ENCODE measurements at regions not wholly inside any gene's neighbourhood (a gene's known extent, or its start where the extent isn't known, plus 50 kb on each side); places are given as distances from the start of the nearest gene placed in this dataset.

DNA sequence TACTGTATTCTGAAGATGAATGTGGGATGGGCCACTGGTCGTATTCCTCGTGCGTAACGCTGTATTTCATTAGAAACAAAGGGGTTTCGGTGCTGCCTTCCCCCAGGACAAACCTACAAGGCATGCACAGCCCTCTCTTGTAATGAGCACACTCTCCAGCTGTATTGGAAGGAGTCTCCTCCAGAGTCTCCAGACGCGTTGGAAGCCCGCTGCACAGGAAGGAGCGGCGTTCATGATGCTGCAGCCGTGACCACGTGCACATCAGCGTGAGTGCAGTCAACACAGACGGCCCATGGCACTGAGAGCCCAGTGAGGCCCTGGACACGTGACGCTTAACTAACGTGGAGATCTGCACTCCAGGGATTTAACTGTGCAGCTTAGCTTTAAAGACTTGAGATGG is 209.0 kb upstream of the IRX1 start:
- in situ Hi-C loops (cut with HindIII; ENCODE audit: low sequenced_read_pairs), result no loop called here
- H3K4me3 ChIP-seq (ENCODE audit: low read depth, low read length), result no peak overlapping the region
- TF ChIP-seq, protein P1, sequence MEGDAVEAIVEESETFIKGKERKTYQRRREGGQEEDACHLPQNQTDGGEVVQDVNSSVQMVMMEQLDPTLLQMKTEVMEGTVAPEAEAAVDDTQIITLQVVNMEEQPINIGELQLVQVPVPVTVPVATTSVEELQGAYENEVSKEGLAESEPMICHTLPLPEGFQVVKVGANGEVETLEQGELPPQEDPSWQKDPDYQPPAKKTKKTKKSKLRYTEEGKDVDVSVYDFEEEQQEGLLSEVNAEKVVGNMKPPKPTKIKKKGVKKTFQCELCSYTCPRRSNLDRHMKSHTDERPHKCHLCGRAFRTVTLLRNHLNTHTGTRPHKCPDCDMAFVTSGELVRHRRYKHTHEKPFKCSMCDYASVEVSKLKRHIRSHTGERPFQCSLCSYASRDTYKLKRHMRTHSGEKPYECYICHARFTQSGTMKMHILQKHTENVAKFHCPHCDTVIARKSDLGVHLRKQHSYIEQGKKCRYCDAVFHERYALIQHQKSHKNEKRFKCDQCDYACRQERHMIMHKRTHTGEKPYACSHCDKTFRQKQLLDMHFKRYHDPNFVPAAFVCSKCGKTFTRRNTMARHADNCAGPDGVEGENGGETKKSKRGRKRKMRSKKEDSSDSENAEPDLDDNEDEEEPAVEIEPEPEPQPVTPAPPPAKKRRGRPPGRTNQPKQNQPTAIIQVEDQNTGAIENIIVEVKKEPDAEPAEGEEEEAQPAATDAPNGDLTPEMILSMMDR (IDR thresholded peaks at IDR 0.05; ENCODE audit: low read depth, low read length), result no peak
- no peak for DNase-seq (ENCODE audit: low read depth, low spot score)

DNA sequence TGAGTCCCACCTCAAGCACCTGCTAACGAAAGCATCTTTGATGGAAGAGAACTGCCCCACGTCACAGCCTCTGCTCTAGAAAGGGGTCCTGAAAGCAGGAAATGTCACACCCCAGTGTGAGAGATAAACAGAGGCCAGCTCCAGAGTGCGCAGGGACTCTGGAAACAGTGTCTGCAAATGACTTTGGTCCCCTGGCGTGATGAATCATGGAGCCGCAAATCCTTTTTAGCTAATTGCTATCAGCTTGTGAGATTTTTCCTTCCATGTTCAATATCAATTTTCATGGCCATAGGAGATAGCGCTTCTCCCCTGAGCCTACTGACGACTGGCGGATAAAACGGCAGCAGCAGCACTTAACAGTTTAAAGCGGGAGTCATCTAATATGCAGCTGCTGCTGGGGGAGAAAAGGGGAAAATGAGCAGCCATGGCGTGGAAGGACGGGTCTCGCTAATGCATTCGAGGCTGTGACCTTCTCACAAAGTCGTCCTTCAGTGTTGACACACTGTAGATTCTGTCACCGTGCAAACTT is 209.6 kb upstream of the IRX1 start:
- DNase-seq (ENCODE audit: low read depth, low spot score), result no peak
- TF ChIP-seq, protein P1 (IDR thresholded peaks at IDR 0.05; ENCODE audit: low read depth, low read length), result no peak

DNA sequence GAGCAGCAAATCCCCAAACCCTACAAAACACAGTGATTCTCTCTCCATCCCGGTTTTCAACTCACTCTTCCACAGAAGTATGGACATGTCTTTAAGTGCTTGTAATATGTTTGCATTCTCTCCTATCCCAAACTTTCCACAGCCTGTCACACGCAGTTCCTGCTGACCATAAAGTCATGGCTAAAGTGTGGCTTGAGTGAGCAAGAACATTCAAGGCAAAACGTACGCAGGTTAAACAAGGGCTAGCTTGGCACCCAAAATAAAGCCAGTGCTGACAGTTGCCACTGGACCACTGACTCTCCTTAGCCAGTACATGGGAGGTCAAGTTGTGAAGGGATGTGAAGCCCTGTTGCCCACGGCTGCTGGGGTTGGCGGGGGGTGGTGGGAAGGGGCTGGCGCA is 211.1 kb upstream of the IRX1 start:
- no peak for DNase-seq (ENCODE audit: low read depth, low spot score)
- H3K4me3 ChIP-seq (ENCODE audit: low read depth, low read length), result no peak overlapping the region
- TF ChIP-seq, protein P1 (IDR thresholded peaks at IDR 0.05; ENCODE audit: low read depth, low read length), result no peak
- in situ Hi-C loops (cut with HindIII; ENCODE audit: low sequenced_read_pairs), result no loop called here

More for the DNA sequence above, 209.6 kb upstream of the IRX1 start:
- no peak overlapping the region for H3K4me3 ChIP-seq (ENCODE audit: low read depth, low read length)
- in situ Hi-C loops (cut with HindIII; ENCODE audit: low sequenced_read_pairs), result no loop called here

DNA sequence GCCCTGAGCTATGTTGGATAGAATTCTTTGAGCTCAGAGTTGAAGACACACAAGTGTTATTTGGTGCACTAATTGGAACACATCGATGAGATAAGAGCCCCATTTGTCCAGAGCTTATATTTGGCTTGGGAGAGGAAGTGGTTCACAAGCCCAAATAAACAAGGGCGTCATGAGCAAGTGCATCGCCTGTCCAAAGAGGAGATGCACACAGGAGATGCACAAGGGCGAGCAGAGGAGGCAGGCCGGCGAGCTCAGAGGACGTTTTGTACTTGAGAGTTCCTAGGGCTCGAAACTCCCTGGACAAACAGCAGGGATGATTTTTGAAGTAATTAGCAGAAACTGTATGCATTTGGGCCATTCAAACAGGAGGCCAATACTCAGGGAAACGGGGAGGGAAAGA is 212.8 kb upstream of the IRX1 start:
- no peak for DNase-seq (ENCODE audit: low read depth, low spot score)
- in situ Hi-C loops (cut with HindIII; ENCODE audit: low sequenced_read_pairs), result no loop called here
- TF ChIP-seq, protein P1 (IDR thresholded peaks at IDR 0.05; ENCODE audit: low read depth, low read length), result no peak
- no peak overlapping the region for H3K4me3 ChIP-seq (ENCODE audit: low read depth, low read length)

DNA sequence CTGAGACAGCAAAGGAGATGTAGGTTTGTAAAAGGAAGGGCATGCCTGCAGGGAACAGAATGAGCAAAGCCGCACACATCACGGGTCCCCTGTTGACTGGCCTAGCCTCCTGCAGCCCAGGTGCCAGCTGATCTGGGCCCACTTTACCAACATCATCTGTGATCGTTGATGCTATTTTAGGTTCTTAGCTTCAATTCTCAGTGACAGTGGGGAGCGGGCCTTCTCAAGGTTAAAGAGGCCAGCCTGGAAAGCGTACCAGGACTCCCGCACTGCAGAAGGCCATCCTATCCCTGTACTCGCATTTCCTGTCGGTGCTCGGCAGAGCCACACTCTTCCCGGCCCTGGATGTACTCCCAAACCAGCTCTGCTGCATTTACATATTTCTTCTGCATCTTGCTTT is 213.5 kb upstream of the IRX1 start:
- no peak for DNase-seq (ENCODE audit: low read depth, low spot score)

DNA sequence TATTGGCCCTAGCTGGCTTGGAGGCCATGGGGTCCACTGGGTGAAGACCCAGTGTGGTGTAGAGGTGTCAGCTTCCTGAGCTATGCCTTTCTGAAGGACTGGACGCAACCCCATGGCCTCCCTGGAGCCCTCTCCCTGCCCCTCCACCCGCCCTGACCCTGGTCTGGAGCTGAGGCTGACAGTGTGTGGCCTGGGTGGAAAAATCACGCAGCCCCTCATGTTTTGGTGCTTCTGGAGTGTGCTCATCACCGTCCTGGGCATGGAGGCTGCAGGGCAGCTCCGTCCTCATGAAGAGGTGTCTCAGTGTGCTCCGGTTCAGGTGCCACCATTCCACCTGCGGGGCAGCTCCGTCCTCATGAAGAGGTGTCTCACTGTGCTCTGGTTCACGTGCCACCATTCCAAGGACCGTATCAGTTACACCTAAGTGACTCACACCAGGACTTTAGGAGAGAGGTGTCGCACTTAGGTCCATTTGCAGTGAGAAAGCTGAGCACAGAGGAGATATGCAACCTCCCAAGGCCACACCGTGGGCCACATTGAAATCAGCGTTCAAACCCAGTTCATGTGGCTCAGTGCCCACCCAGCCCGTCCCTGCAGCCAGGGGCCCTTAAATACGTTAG is 214.3 kb upstream of the IRX1 start:
- DNase-seq (ENCODE audit: low read depth, low spot score), result no peak
- in situ Hi-C loops (cut with HindIII; ENCODE audit: low sequenced_read_pairs), result no loop called here
- H3K4me3 ChIP-seq (ENCODE audit: low read depth, low read length), result no peak overlapping the region
- TF ChIP-seq, protein P1 (IDR thresholded peaks at IDR 0.05; ENCODE audit: low read depth, low read length), result no peak

More for the DNA sequence above, 213.5 kb upstream of the IRX1 start:
- TF ChIP-seq, protein P1 (IDR thresholded peaks at IDR 0.05; ENCODE audit: low read depth, low read length), result no peak
- in situ Hi-C loops (cut with HindIII; ENCODE audit: low sequenced_read_pairs), result no loop called here
- H3K4me3 ChIP-seq (ENCODE audit: low read depth, low read length), result no peak overlapping the region

Data from astrocyte of the spinal cord (primary cell).